Endothelial cell of umbilical vein (primary cell): ENCODE measurements at regions not wholly inside any gene's neighbourhood (a gene's known extent, or its start where the extent isn't known, plus 50 kb on each side); places are given as distances from the start of the nearest gene placed in this dataset.

ENCODE experiments used
- BruUV-seq: library from RNA; stranded (reverse); fragments of 400-500 nt; replicated peaks from 2 replicates; lab custom pipeline; 2021; lab: Mats Ljungman, UMichigan
- CTCF ChIA-PET: fragments of 300-600, 350-600 bp; sonication (Branson Sonifier 250); formaldehyde crosslinking; loops from one replicate; lab custom pipeline; 2021; ENCODE audit warnings: antibody characterized with exemption, inconsistent platforms; lab: Charles Lee
- POLR2A ChIA-PET: fragments of 300-600, 350-600 bp; sonication (Branson Sonifier 250); formaldehyde crosslinking; loops from one replicate; lab custom pipeline; 2021; ENCODE audit warnings: antibody characterized with exemption, inconsistent platforms; lab: Charles Lee
- DNase-seq: peaks from one replicate; pipeline ENCODE4 v3.0.0-alpha.2; 2011; ENCODE audit warnings: low read depth, low spot score
- FAIRE-seq: peaks from 2 replicates; lab custom pipeline; 2011; peaks lifted over from hg19 to GRCh38; lab: Jason Lieb, UNC
- H2AFZ ChIP-seq: 2 replicates; pipeline ENCODE4 v1.6.0; 2012; ENCODE audit warnings: low read depth, low read length, control low read depth, inconsistent platforms
- H3K27ac ChIP-seq: 2 replicates; pipeline ENCODE4 v1.5.1; 2011; ENCODE audit warnings: low read depth, mild to moderate bottlenecking, control low read depth, low read length, moderate library complexity; ENCODE audit not compliant: insufficient read depth
- H3K27me3 ChIP-seq, 2 experiments: 2 replicates each; pipeline versions ENCODE4 v1.6.0 to v1.6.1; 2011; ENCODE audit warnings: low read length in 2 of 2, mixed read lengths in 1 of 2; ENCODE audit not compliant: control insufficient read depth in 2 of 2, insufficient read depth in 2 of 2
- H3K36me3 ChIP-seq, 2 experiments: 2 replicates in 1 of 2; 3 replicates in 1 of 2; pipeline ENCODE4 v1.5.1; 2011; ENCODE audit warnings: low read length in 2 of 2, mild to moderate bottlenecking in 1 of 2, moderate library complexity in 1 of 2; ENCODE audit not compliant: control insufficient read depth in 2 of 2, insufficient read depth in 2 of 2; ENCODE audit errors: extremely low read depth in 1 of 2
- H3K4me1 ChIP-seq: 3 replicates; pipeline ENCODE4 v1.5.1; 2011; ENCODE audit warnings: mild to moderate bottlenecking, low read length; ENCODE audit not compliant: control insufficient read depth, insufficient read depth; ENCODE audit errors: extremely low read depth
- H3K4me2 ChIP-seq: 2 replicates; pipeline ENCODE4 v1.6.1; 2011; ENCODE audit warnings: low read length, control low read depth, mixed read lengths; ENCODE audit not compliant: insufficient read depth
- H3K4me3 ChIP-seq, 3 experiments: fragments of 200-600 bp in 1 of 3; sonication (generic), shearing (Covaris generic) in 1 of 3; replicated peaks in 1 of 3; 2 replicates each; pipeline ENCODE4 v1.5.1; 2011 to 2016; ENCODE audit warnings: control low read depth in 3 of 3, low read length in 3 of 3, mild to moderate bottlenecking in 2 of 3, inconsistent platforms in 1 of 3, low read depth in 1 of 3, moderate library complexity in 1 of 3; ENCODE audit not compliant: insufficient read depth in 1 of 3
- H3K79me2 ChIP-seq: 2 replicates; pipeline ENCODE4 v1.6.0; 2012; ENCODE audit warnings: low read length, inconsistent platforms; ENCODE audit not compliant: control insufficient read depth, insufficient read depth
- H3K9ac ChIP-seq: replicated peaks from 2 replicates; pipeline ENCODE3; 2011; ENCODE audit warnings: low read length, control low read depth; ENCODE audit not compliant: insufficient read depth; ENCODE audit errors: extremely low read depth
- H3K9me1 ChIP-seq: replicated peaks from 3 replicates; pipeline ENCODE4 v1.6.0; 2011; ENCODE audit warnings: mild to moderate bottlenecking, low read length; ENCODE audit not compliant: control insufficient read depth, insufficient read depth; ENCODE audit errors: extremely low read depth
- H3K9me3 ChIP-seq: replicated peaks from 2 replicates; pipeline ENCODE4 v1.5.1; 2012; ENCODE audit warnings: low read length, inconsistent platforms; ENCODE audit not compliant: control insufficient read depth, insufficient read depth
- H4K20me1 ChIP-seq: replicated peaks from 2 replicates; pipeline ENCODE3; 2011; ENCODE audit warnings: mild to moderate bottlenecking, low read length; ENCODE audit not compliant: control insufficient read depth, insufficient read depth; ENCODE audit errors: extremely low read depth
- CTCF ChIP-seq, 2 donors: IDR thresholded peaks; 1 replicate in 1 of 2; 2 replicates in 1 of 2; pipeline ENCODE4 v1.5.1; 2011; ENCODE audit warnings: low read length in 2 of 2, mild to moderate bottlenecking in 2 of 2, moderate library complexity in 2 of 2, control low read depth in 1 of 2, inconsistent platforms in 1 of 2, low read depth in 1 of 2; ENCODE audit not compliant: insufficient read depth in 1 of 2; ENCODE audit errors: extremely low read depth in 1 of 2
- EZH2 ChIP-seq: IDR thresholded peaks from 2 replicates; pipeline ENCODE4 v1.6.1; 2012; ENCODE audit warnings: borderline replicate concordance, low read depth, mild to moderate bottlenecking, moderate library complexity, low read length, inconsistent platforms; ENCODE audit not compliant: severe bottlenecking
- FOS ChIP-seq: IDR thresholded peaks from 2 replicates; pipeline ENCODE4 v1.6.1; 2011; ENCODE audit warnings: mild to moderate bottlenecking, low read length, moderate library complexity, borderline replicate concordance; ENCODE audit not compliant: insufficient read depth
- GATA2 ChIP-seq: IDR thresholded peaks from 2 replicates; pipeline ENCODE4 v1.7.0; 2011; ENCODE audit warnings: low read depth, mild to moderate bottlenecking, moderate library complexity, mixed read lengths, low read length; ENCODE audit not compliant: insufficient read length, insufficient read depth
- JUN ChIP-seq: IDR thresholded peaks from 2 replicates; pipeline ENCODE4 v1.6.1; 2011; ENCODE audit warnings: borderline replicate concordance, low read depth; ENCODE audit not compliant: insufficient read length, insufficient read depth
- MAX ChIP-seq: IDR thresholded peaks from 2 replicates; pipeline ENCODE4 v1.6.1; 2011; ENCODE audit not compliant: insufficient read depth, insufficient read length
- MYC ChIP-seq: IDR thresholded peaks from one replicate; pipeline ENCODE4 v1.6.1; 2011; ENCODE audit warnings: mild to moderate bottlenecking, low read depth, low read length
- POLR2A ChIP-seq: IDR thresholded peaks from 2 replicates; pipeline ENCODE4 v1.6.1; 2012; ENCODE audit warnings: low read depth, mild to moderate bottlenecking, control low read depth, low read length
- POLR2AphosphoS5 ChIP-seq: IDR thresholded peaks from 2 replicates; pipeline ENCODE4 v1.6.1; 2012; ENCODE audit warnings: low read depth, mild to moderate bottlenecking, control low read depth, low read length, moderate library complexity; ENCODE audit not compliant: insufficient read depth
- dilution Hi-C: fragments of 300-500 bp; cut with MboI; formaldehyde crosslinking; loops from one replicate; pipeline ENCODE4 v1.15.0; 2019; ENCODE audit warnings: low sequenced_read_pairs; ENCODE audit not compliant: extremely low pct_ligation_motif_present
- intact Hi-C: fragments of 100-400 bp; cut with micrococcal nuclease; formaldehyde crosslinking; loops from one replicate; pipeline ENCODE4 v1.10.0; 2022

GRCh38 chr7:83863906-83864305 lies 215.0 kb upstream of the SEMA3E start:
- Histone ChIP-seq H3K9me3 (no peaks in the 10 kb centered on the region), H2AFZ (no peak overlapping the region), H3K9ac (no peak overlapping the region), H3K9me1 (no peaks in the 10 kb centered on the region), H3K79me2 (no peaks in the 10 kb centered on the region), H3K4me3 (no peak overlapping the region), H3K4me2 (no peak overlapping the region), H4K20me1 (no peaks in the 10 kb centered on the region), H3K27ac (no peak overlapping the region), H3K27me3 (no peaks in the 10 kb centered on the region), H3K4me1 (no peaks in the 10 kb centered on the region), H3K36me3 (no peaks in the 10 kb centered on the region)
- ChIA-PET CTCF (no interaction called here), POLR2A (no interaction called here)
- FAIRE-seq (no peak), DNase-seq (no peak)
- no TSS peak for BruUV-seq
- intact Hi-C loops = no loop called here
- dilution Hi-C loops = no loop called here
- TF ChIP-seq EZH2 = no peak
- no peak for TF ChIP-seq POLR2AphosphoS5
- TF ChIP-seq POLR2A = no peak
- no peak for TF ChIP-seq FOS
- no peak for TF ChIP-seq MAX
- TF ChIP-seq GATA2 = no peak
- no peak for TF ChIP-seq MYC

- FAIRE-seq (no peak), DNase-seq (no peak)
- no peaks in the 10 kb centered on the region for H3K79me2 ChIP-seq
- no peaks in the 10 kb centered on the region for H4K20me1 ChIP-seq
- H3K9me1 ChIP-seq = no peaks in the 10 kb centered on the region
- BruUV-seq = no TSS peak
- H3K27ac ChIP-seq = no peak overlapping the region
- no peaks in the 10 kb centered on the region for H3K27me3 ChIP-seq
- H3K9me3 ChIP-seq = no peaks in the 10 kb centered on the region
- no peaks in the 10 kb centered on the region for H3K4me1 ChIP-seq
- intact Hi-C loops (no loop called here), dilution Hi-C loops (no loop called here)
- no peak overlapping the region for H3K4me2 ChIP-seq
- CTCF ChIA-PET = interaction anchor here (0.6 to 0.7 kb wide), 2 partner anchors 11 to 29 kb away, joined by 3 read pairs; no protein-coding TSS in a partner anchor
- POLR2A ChIA-PET = no interaction called here
- H3K4me3 ChIP-seq = no peak overlapping the region
- TF ChIP-seq FOS (no peak), GATA2 (no peak), POLR2AphosphoS5 (no peak), JUN (no peak), MYC (no peak), MAX (no peak), CTCF (IDR thresholded peaks at IDR 0.05; ENCODE audit: extremely low read depth in 1 of 2, insufficient read depth in 1 of 2, low read depth in 1 of 2, low read length in 2 of 2) (no peak), POLR2A (no peak), EZH2 (no peak)
- no peaks in the 10 kb centered on the region for H3K36me3 ChIP-seq
- no peak overlapping the region for H2AFZ ChIP-seq
- no peak overlapping the region for H3K9ac ChIP-seq
Observed at GRCh38 chr7:83861876-83862275, 212.9 kb upstream of the SEMA3E start.
